Skeletal muscle cell (primary cell): ENCODE measurements at regions not wholly inside any gene's neighbourhood (a gene's known extent, or its start where the extent isn't known, plus 50 kb on each side); places are given as distances from the start of the nearest gene placed in this dataset.
A peak's percentile ranks its signal among the peaks of the same experiment; 100 is the strongest.
"Not testable (repeated sequence)": the region's sequence is repeated elsewhere in the genome, so short reads cannot be mapped to it uniquely, and the experiment has no call there.

ENCODE experiments used
- DNase-seq: peaks from one replicate; pipeline ENCODE4 v3.0.0-alpha.2; 2010; ENCODE audit warnings: low read depth
- H3K4me3 ChIP-seq: 2 replicates; pipeline ENCODE4 v1.5.1; 2011; ENCODE audit warnings: low read depth, mild to moderate bottlenecking, control low read depth, low read length, moderate library complexity

GRCh38 chr7:119572132-119572531 is 700.8 kb upstream of the KCND2 start:
- no peak for DNase-seq
- no peak overlapping the region for H3K4me3 ChIP-seq

GRCh38 chr7:119572541-119572940 is 700.4 kb upstream of the KCND2 start:
- no peak for DNase-seq
- H3K4me3 ChIP-seq = no peak overlapping the region

- no peak for DNase-seq
Measured at GRCh38 chr7:119578116-119578515, 694.9 kb upstream of the KCND2 start.

GRCh38 chr7:119594956-119595355 is 678.0 kb upstream of the KCND2 start:
- no peak overlapping the region for H3K4me3 ChIP-seq
- DNase-seq = no peak

More at GRCh38 chr7:119578116-119578515, 694.9 kb upstream of the KCND2 start:
- H3K4me3 ChIP-seq = no peak overlapping the region

- no peak for DNase-seq
- no peak overlapping the region for H3K4me3 ChIP-seq
Measured at GRCh38 chr7:119596651-119597050, 676.3 kb upstream of the KCND2 start.

- no peak overlapping the region for H3K4me3 ChIP-seq
- no peak for DNase-seq
Measured at GRCh38 chr7:119606297-119606696, 666.7 kb upstream of the KCND2 start.

- H3K4me3 ChIP-seq = no peak overlapping the region
- DNase-seq = no peak
Measured at GRCh38 chr7:119620769-119621168, 652.2 kb upstream of the KCND2 start.

- H3K4me3 ChIP-seq = no peak overlapping the region
- DNase-seq = no peak
Measured at GRCh38 chr7:119623427-119623826, 649.5 kb upstream of the KCND2 start.

GRCh38 chr7:119630406-119630969 is 642.5 kb upstream of the KCND2 start:
- DNase-seq = no peak
- H3K4me3 ChIP-seq = no peak overlapping the region

- H3K4me3 ChIP-seq, DNase-seq: not testable (repeated sequence)
Measured at GRCh38 chr7:119633812-119634211, 639.2 kb upstream of the KCND2 start.

- DNase-seq = no peak
- H3K4me3 ChIP-seq = no peak overlapping the region
Measured at GRCh38 chr7:119640326-119640725, 632.6 kb upstream of the KCND2 start.

- DNase-seq = no peak
- no peak overlapping the region for H3K4me3 ChIP-seq
Measured at GRCh38 chr7:119640861-119641260, 632.1 kb upstream of the KCND2 start.

GRCh38 chr7:119643558-119643957 is 629.4 kb upstream of the KCND2 start:
- DNase-seq = no peak
- H3K4me3 ChIP-seq = no peak overlapping the region

- no peak for DNase-seq
- H3K4me3 ChIP-seq = no peak overlapping the region
Measured at GRCh38 chr7:119647286-119647685, 625.7 kb upstream of the KCND2 start.

- H3K4me3 ChIP-seq, DNase-seq: not testable (repeated sequence)
Measured at GRCh38 chr7:119648752-119649151, 624.2 kb upstream of the KCND2 start.

GRCh38 chr7:119660080-119660479 is 612.9 kb upstream of the KCND2 start:
- no peak for DNase-seq
- no peak overlapping the region for H3K4me3 ChIP-seq

GRCh38 chr7:119664601-119665000 is 608.4 kb upstream of the KCND2 start:
- no peak overlapping the region for H3K4me3 ChIP-seq
- peak; percentile 71 for DNase-seq

- peak; percentile 37 for DNase-seq
Measured at GRCh38 chr7:119665796-119666195, 607.2 kb upstream of the KCND2 start.

GRCh38 chr7:119681336-119681735 is 591.6 kb upstream of the KCND2 start:
- DNase-seq = no peak
- no peak overlapping the region for H3K4me3 ChIP-seq

More at GRCh38 chr7:119665796-119666195, 607.2 kb upstream of the KCND2 start:
- no peak overlapping the region for H3K4me3 ChIP-seq

GRCh38 chr7:119684763-119685162 is 588.2 kb upstream of the KCND2 start:
- DNase-seq = no peak
- H3K4me3 ChIP-seq = no peak overlapping the region

- H3K4me3 ChIP-seq = no peak overlapping the region
- no peak for DNase-seq
Measured at GRCh38 chr7:119685906-119686305, 587.1 kb upstream of the KCND2 start.

GRCh38 chr7:119688831-119689230 is 584.1 kb upstream of the KCND2 start:
- no peak overlapping the region for H3K4me3 ChIP-seq
- no peak for DNase-seq
